ENCODE measurements at regions not wholly inside any gene's neighbourhood (a gene's known extent, or its start where the extent isn't known, plus 50 kb on each side); places are given as distances from the start of the nearest gene placed in this dataset.

- Mint-ChIP-seq H3K27me3 (ENCODE audit: low read depth) (no peaks in the 10 kb centered on the region; the same call in 1 of the 2 replicates), H3K4me1 (no peaks in the 10 kb centered on the region), H3K9me3 (peaks cover 70 to 85% of the 10 kb centered on the region in 2 experiments), H3K36me3 (ENCODE audit: insufficient read depth in 1 of 3, low read depth in 3 of 3) (peaks cover 10 to 20% (median 20%) of the 10 kb centered on the region in 3 experiments), H3K27ac (no peak overlapping the region), H3K4me3 (no peak overlapping the region)
- no peaks in the 10 kb centered on the region for H3K27me3 ChIP-seq (ENCODE audit: insufficient read depth, low read length)
- no peak overlapping the region for H3T11ph ChIP-seq (ENCODE audit: low read length)
- no peak overlapping the region for H3K14ac ChIP-seq (ENCODE audit: insufficient read depth, low read length)
- no peak overlapping the region for H3K27ac ChIP-seq (ENCODE audit: insufficient read length, low read depth, low read length)
- no peak overlapping the region for H2BK5ac ChIP-seq (ENCODE audit: insufficient read length, low read length)
- no peaks in the 10 kb centered on the region for H3K23me2 ChIP-seq (ENCODE audit: insufficient read length, low read depth, low read length, poor library complexity, severe bottlenecking)
- WGBS (ENCODE audit: extremely low coverage, insufficient read length, low lambda C conversion rate): no CpG with 5 or more reads among the region's 3 CpGs
- no peak for TF ChIP-seq CTCF (conservative IDR thresholded peaks at IDR 0.05)
- no peaks in the 10 kb centered on the region for H4K20me1 ChIP-seq (ENCODE audit: control insufficient read depth, insufficient read depth, insufficient read length)
- H2AFZ ChIP-seq (ENCODE audit: low read length): no peak overlapping the region
- no peaks in the 10 kb centered on the region for H3K79me1 ChIP-seq (ENCODE audit: insufficient read depth, low read depth, low read length, poor library complexity, severe bottlenecking)
- no peaks in the 10 kb centered on the region for H3K4me1 ChIP-seq (ENCODE audit: insufficient read depth, low read length)
- DNase-seq: no peak
- H2BK15ac ChIP-seq (ENCODE audit: low read depth, low read length): no peak overlapping the region
- H2BK12ac ChIP-seq (ENCODE audit: insufficient read length, low read depth, low read length): no peak overlapping the region
- no peak overlapping the region for H2BK20ac ChIP-seq (ENCODE audit: low read depth, low read length, poor library complexity, severe bottlenecking)
- H3K4ac ChIP-seq (ENCODE audit: low read depth, low read length): no peak overlapping the region
- no peak overlapping the region for H3K18ac ChIP-seq (ENCODE audit: insufficient read length, low read depth, low read length)
- H4K91ac ChIP-seq (ENCODE audit: insufficient read length, low read depth, low read length): no peak overlapping the region
- H4K5ac ChIP-seq (ENCODE audit: insufficient read length, low read depth, low read length): no peak overlapping the region
- no peak overlapping the region for H3K56ac ChIP-seq (ENCODE audit: insufficient read length, low read depth, low read length)
- H3K4me2 ChIP-seq (ENCODE audit: insufficient read depth, insufficient read length, low read length): no peak overlapping the region
- H4K8ac ChIP-seq (replicated peaks; ENCODE audit: insufficient read length, low read depth, low read length): no peak overlapping the region
- peaks cover 73% of the 10 kb centered on the region for H3K9me3 ChIP-seq (ENCODE audit: control insufficient read depth, low read depth, low read length)
- H2AK5ac ChIP-seq (ENCODE audit: insufficient read length, low read length): no peak overlapping the region
- no peak overlapping the region for H3K23ac ChIP-seq (ENCODE audit: insufficient read length, low read depth, low read length)
- H3K9ac ChIP-seq (ENCODE audit: extremely low read depth, insufficient read length, low read length): no peak overlapping the region
- no peaks in the 10 kb centered on the region for H3K79me2 ChIP-seq (ENCODE audit: insufficient read depth, low read length)
- no peak overlapping the region for H2BK120ac ChIP-seq (ENCODE audit: low read depth, low read length, poor library complexity, severe bottlenecking)
Observed at GRCh38 chrX:81866873-81867272, 665.0 kb downstream of the SH3BGRL start.

Measured in H9 (cell line).